ENCODE measurements at regions not wholly inside any gene's neighbourhood (a gene's known extent, or its start where the extent isn't known, plus 50 kb on each side); places are given as distances from the start of the nearest gene placed in this dataset.

GRCh38 chr13:71055644-71056043 lies 811.4 kb downstream of the DACH1 start:
- TF ChIP-seq, protein P1, sequence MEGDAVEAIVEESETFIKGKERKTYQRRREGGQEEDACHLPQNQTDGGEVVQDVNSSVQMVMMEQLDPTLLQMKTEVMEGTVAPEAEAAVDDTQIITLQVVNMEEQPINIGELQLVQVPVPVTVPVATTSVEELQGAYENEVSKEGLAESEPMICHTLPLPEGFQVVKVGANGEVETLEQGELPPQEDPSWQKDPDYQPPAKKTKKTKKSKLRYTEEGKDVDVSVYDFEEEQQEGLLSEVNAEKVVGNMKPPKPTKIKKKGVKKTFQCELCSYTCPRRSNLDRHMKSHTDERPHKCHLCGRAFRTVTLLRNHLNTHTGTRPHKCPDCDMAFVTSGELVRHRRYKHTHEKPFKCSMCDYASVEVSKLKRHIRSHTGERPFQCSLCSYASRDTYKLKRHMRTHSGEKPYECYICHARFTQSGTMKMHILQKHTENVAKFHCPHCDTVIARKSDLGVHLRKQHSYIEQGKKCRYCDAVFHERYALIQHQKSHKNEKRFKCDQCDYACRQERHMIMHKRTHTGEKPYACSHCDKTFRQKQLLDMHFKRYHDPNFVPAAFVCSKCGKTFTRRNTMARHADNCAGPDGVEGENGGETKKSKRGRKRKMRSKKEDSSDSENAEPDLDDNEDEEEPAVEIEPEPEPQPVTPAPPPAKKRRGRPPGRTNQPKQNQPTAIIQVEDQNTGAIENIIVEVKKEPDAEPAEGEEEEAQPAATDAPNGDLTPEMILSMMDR (IDR thresholded peaks at IDR 0.05): no peak
- TF ChIP-seq POLR2AphosphoS5 (IDR thresholded peaks at IDR 0.05) (no peak), POLR2A (IDR thresholded peaks at IDR 0.05) (no peak), EP300 (IDR thresholded peaks at IDR 0.05) (no peak)

Data from sigmoid colon (tissue), 4 donors.